ENCODE measurements at regions not wholly inside any gene's neighbourhood (a gene's known extent, or its start where the extent isn't known, plus 50 kb on each side); places are given as distances from the start of the nearest gene placed in this dataset.

GRCh38 chr4:57774171-57774570 is 664.0 kb upstream of the IGFBP7 start:
- H3K9me3 ChIP-seq: no peaks in the 10 kb centered on the region
- no peaks in the 10 kb centered on the region for H3K36me3 ChIP-seq
- no peak overlapping the region for H3K4me3 ChIP-seq
- no peak for DNase-seq (ENCODE audit: extremely low spot score in 2 of 2)
- H3K4me1 ChIP-seq: no peaks in the 10 kb centered on the region
- H3K27me3 ChIP-seq: no peaks in the 10 kb centered on the region
- no peak for TF ChIP-seq CTCF (IDR thresholded peaks at IDR 0.05)
- H3K27ac ChIP-seq: no peak overlapping the region
- intact Hi-C loops (cut with DNase I): no loop called here

GRCh38 chr4:57766341-57766740 is 656.2 kb upstream of the IGFBP7 start:
- no peak for TF ChIP-seq CTCF (IDR thresholded peaks at IDR 0.05)
- no peak overlapping the region for H3K4me3 ChIP-seq

GRCh38 chr4:57764856-57765255 is 654.7 kb upstream of the IGFBP7 start:
- Histone ChIP-seq H3K4me1 (no peaks in the 10 kb centered on the region), H3K36me3 (no peaks in the 10 kb centered on the region), H3K4me3 (no peak overlapping the region), H3K27me3 (no peaks in the 10 kb centered on the region), H3K27ac (no peak overlapping the region), H3K9me3 (no peaks in the 10 kb centered on the region)
- TF ChIP-seq POLR2A (IDR thresholded peaks at IDR 0.05) (no peak), POLR2AphosphoS5 (IDR thresholded peaks at IDR 0.05; ENCODE audit: insufficient read depth in 1 of 2, low read depth in 1 of 2) (no peak), CTCF (IDR thresholded peaks at IDR 0.05) (no peak)
- intact Hi-C loops (cut with DNase I): no loop called here
- no peak for DNase-seq (ENCODE audit: extremely low spot score in 2 of 2)

More at GRCh38 chr4:57766341-57766740, 656.2 kb upstream of the IGFBP7 start:
- intact Hi-C loops (cut with DNase I): no loop called here
- Histone ChIP-seq H3K36me3 (no peaks in the 10 kb centered on the region), H3K9me3 (no peaks in the 10 kb centered on the region), H3K27ac (no peak overlapping the region), H3K4me1 (no peaks in the 10 kb centered on the region), H3K27me3 (no peaks in the 10 kb centered on the region)
- no peak for DNase-seq (ENCODE audit: extremely low spot score in 2 of 2)

GRCh38 chr4:57763070-57763469 is 652.9 kb upstream of the IGFBP7 start:
- intact Hi-C loops (cut with DNase I): no loop called here
- Histone ChIP-seq H3K36me3 (no peaks in the 10 kb centered on the region), H3K27me3 (no peaks in the 10 kb centered on the region), H3K4me1 (no peaks in the 10 kb centered on the region), H3K9me3 (no peaks in the 10 kb centered on the region), H3K27ac (no peak overlapping the region), H3K4me3 (no peak overlapping the region)
- TF ChIP-seq POLR2AphosphoS5 (IDR thresholded peaks at IDR 0.05; ENCODE audit: insufficient read depth in 1 of 2, low read depth in 1 of 2) (no peak), POLR2A (IDR thresholded peaks at IDR 0.05) (no peak), CTCF (IDR thresholded peaks at IDR 0.05) (no peak)
- DNase-seq (ENCODE audit: extremely low spot score in 2 of 2): no peak

- Histone ChIP-seq H3K4me1 (no peaks in the 10 kb centered on the region), H3K36me3 (no peaks in the 10 kb centered on the region), H3K4me3 (no peak overlapping the region), H3K27me3 (no peaks in the 10 kb centered on the region), H3K9me3 (no peaks in the 10 kb centered on the region), H3K27ac (no peak overlapping the region)
- DNase-seq (ENCODE audit: extremely low spot score in 2 of 2): no peak
- TF ChIP-seq POLR2AphosphoS5 (IDR thresholded peaks at IDR 0.05; ENCODE audit: insufficient read depth in 1 of 2, low read depth in 1 of 2): no peak
- intact Hi-C loops (cut with DNase I): no loop called here
These were observed 630.5 kb upstream of the IGFBP7 start for GRCh38 chr4:57740625-57741190.

GRCh38 chr4:57736781-57737180 is 626.6 kb upstream of the IGFBP7 start:
- no peaks in the 10 kb centered on the region for H3K36me3 ChIP-seq
- no peaks in the 10 kb centered on the region for H3K27me3 ChIP-seq
- H3K9me3 ChIP-seq: no peaks in the 10 kb centered on the region
- TF ChIP-seq CTCF (IDR thresholded peaks at IDR 0.05) (no peak), POLR2AphosphoS5 (IDR thresholded peaks at IDR 0.05; ENCODE audit: insufficient read depth in 1 of 2, low read depth in 1 of 2) (no peak), POLR2A (IDR thresholded peaks at IDR 0.05) (no peak)
- no peak for DNase-seq (ENCODE audit: extremely low spot score in 2 of 2)
- H3K4me1 ChIP-seq: no peaks in the 10 kb centered on the region
- intact Hi-C loops (cut with DNase I): no loop called here
- H3K27ac ChIP-seq: no peak overlapping the region
- H3K4me3 ChIP-seq: no peak overlapping the region
